Activated CD8-positive, alpha-beta memory T cell treated with anti-CD3 and anti-CD28 coated beads for 1 hour (primary cell): ENCODE measurements at regions not wholly inside any gene's neighbourhood (a gene's known extent, or its start where the extent isn't known, plus 50 kb on each side); places are given as distances from the start of the nearest gene placed in this dataset.

ENCODE experiments used
- DNase-seq, 2 donors: peaks; one replicate each; pipeline ENCODE4 v3.0.0-alpha.2; 2020; ENCODE audit warnings: low read depth in 1 of 2; ENCODE audit errors: extremely low read depth in 1 of 2

DNA sequence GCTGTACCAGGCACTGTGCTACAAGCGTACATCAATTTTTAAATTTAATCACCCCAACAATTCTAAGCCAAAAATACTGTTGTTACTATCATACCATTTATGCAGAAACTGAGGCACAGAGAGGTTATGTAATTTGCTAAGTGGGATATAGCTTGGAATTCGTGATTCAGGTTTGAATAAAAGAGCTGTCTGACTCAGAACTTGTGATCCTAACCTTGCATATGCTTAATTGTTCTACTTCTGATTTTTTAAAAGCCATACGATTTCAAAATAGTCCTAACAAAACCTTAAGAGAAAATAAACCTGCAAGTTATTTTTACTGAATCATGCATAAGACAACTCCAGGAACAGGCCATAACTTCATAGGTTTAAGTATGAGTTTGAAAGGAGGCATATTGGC is 498.0 kb upstream of the CFAP20DC start:
- DNase-seq, result no peak

DNA sequence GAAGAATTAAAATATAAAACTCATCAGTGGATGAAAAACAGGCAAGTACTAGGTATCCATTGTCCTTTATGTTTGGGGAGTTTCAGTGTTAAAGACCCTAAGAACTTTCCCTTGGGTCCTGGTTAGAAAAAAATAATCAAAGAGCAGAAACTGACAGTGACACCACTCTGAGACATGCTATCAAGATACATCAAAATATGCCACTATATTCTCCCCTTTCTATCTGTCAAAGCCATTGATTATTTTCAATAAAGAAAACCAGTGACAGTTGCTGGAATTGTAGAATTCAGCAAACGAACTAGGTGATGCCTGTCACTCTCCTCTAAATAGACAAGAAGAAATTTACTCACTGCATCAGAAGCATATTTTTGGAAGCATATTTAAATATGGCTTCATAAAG is 496.7 kb upstream of the CFAP20DC start:
- DNase-seq, result no peak

DNA sequence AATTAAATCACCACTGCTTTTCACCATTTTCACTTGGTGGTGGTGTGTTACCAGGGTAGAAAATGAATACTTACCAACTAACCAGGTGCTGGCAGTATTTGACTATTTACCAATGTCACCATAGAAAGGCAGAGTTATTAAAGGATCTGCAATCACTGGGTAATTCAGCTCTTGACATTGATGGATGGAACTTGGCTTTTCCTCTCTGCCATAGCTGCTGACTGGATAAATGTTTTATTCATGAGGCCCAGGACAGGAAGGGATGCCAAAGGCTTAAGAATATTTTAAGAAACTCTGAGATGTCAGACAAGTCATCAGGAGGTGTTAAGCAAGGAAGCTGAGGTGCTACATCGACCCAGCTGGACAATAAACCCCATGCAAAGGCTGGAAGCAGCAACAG is 495.5 kb upstream of the CFAP20DC start:
- DNase-seq, result no peak

DNA sequence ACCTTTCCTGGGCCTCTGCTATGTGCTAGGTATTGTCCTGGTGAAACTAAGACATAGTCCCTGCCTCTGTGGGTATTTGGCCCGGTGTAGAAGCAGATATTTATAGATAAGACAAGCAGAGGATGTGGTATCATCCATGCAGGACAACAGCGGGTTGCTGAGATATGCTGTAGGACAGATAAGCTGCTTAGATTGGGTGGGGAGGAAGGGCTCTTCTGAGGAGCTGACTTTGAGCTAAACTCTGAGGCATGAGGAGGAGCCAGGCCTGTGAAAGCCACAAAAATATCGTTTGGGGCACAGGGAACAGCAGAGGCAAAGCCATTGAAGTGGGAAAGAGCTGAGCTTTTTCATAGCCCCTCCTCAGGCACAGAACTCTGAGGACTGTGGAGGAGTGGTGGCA is 492.5 kb upstream of the CFAP20DC start:
- no peak for DNase-seq

DNA sequence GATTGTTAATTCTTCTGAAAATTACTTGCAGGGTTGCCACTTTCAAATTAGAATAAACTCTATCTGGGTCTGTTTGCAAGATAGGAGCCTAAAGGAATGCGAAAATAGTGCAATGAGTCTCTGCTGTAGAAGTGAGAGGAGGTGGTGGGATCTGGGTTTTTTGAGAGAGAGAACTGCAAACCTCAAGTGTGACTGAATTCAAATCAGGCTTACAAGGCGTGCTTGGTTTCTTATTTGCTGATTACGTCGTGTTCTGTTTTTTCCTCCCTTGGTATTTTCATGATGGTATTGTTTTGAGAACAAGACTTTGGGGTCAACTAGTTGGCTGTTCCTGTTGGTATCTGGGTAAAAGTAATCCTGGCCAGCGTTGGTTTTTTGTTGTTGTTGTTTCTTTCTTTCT is 490.9 kb upstream of the CFAP20DC start:
- DNase-seq, result no peak

DNA sequence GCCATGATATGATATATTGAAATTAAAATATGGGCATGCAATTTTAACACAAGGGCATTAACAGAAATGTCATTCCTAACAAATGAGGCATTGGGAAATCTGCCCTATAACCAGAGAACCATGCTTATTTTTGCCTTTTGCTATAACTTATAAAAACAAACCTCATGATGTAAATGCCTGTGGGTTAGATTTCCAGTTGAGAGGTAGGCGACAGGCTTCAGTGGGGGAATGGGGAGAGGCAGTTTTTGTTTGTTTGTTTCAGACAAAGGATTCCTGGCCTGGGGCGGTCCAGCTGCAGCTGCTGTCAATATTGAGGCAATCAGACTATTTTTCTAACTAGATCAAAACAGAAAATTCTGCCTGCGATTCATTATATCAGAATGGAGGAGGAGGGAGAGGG is 490.4 kb upstream of the CFAP20DC start:
- no peak for DNase-seq

DNA sequence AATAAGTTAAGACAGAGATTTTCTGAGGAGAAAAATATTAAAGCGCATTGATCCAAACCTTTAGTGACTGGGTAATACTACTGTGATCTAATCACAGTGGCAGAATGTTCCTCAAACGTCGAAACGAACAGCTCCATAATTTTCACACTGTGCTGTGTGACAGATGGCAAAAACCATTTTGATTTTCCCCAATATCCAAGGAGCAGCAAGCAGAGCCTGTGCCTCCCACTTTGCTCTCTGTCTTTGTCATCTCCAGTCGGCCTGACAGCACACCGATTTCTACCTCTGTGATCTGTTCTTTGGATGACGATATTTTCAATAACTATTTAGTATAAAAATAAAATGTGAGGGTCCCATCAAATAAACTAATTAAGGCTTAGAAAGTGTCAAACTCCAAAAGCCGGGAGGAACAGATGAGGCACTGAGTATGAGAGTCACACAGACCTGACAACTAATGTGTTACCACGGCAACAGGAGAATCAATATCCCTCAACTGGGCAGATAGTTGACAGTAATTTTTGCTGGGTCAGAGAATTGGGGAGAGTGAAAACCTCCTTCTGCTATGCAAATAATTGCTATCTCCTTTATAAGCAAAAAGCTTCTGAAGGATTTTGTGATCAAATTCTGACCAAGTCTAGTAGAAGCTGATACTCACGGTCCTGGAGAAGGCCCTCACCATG is 489.1 kb upstream of the CFAP20DC start:
- DNase-seq, result no peak

DNA sequence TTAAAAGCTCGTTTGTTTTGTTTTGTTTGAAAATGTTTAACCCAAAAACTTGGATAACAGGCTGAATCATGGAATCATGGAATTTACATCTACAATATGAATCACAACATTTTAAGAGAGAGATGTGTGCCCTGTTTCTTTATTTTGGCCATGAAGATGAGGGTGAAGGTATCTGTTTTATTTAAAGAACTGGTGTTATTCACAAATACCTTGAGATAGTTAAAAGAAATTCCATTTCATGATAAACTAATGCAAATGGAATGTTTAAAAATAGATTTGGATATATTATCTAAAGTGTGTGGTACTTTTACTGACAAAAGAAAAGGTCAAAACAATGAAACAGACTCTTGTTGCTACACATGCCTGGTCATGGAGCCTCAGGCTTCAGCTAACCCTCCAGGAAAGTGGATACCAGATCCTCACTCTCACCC is 486.0 kb upstream of the CFAP20DC start:
- DNase-seq, result no peak

DNA sequence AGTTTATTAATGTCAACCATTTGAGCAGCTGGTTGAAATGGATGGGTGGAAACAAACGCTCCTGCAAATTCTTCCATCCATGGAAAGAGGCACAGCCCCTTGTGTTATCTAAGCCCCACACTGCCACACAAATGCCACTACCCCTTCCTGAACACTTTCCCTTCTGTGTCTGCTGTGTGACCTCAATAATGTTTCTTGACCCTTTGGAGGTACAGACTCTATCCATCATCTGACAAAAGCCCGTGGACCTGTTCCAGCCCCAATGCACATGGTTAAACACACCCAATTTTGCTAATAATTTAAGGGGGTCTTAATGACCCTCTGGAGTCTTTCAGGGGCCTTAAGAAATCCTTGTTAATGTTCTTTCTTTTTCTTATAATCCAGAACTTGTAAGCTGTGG is 482.2 kb upstream of the CFAP20DC start:
- no peak for DNase-seq

DNA sequence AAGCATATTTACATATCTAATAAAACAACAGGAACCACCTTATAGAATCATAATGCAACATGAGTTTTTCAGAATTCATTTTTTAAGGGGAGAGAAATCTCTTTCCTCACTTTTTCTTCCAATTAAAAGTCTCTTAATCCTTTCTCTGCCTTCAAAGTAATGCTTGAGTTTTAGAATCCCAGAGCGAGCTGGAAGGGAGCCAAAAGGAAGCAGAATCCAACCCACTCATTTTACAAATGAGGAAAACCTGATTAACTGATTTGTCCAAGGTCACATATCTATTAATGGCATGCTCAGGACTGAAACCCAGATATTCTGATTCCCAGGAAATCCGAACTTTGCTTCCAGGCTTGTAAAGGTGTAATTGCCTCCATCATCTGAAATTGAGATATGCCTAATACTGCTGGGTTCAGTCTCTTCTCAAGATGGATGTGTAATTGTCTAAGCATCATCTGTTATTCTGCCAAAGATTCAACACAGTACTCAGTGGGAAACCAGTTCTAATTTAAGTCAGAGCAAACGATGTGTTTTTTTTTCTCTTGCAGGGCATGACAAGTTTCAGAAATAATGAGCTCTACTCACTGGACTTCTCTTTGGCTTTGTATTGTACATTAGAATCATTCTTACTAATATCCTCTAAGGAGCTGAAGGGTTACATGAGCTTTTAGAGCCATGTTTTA is 481.4 kb upstream of the CFAP20DC start:
- DNase-seq, result no peak

DNA sequence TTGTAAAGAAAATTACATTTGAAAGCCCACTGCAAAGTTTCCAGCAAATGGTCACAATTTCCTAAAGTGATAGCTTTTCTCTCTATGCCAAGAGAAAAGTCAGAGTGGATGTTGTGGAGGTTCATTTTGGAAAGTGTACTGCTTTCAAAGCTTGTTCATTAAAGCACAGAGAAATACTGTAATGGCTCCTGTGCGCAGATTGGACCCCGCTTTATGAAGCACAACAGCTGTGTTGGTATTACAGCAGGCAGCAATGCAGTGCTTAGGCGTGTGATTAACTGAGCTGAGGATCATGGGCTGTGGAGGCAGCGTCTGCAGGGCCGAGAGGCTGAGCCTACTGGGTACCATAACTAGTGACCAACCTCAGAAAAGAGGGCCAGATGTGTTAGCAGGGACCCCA is 478.4 kb upstream of the CFAP20DC start:
- DNase-seq, result no peak

DNA sequence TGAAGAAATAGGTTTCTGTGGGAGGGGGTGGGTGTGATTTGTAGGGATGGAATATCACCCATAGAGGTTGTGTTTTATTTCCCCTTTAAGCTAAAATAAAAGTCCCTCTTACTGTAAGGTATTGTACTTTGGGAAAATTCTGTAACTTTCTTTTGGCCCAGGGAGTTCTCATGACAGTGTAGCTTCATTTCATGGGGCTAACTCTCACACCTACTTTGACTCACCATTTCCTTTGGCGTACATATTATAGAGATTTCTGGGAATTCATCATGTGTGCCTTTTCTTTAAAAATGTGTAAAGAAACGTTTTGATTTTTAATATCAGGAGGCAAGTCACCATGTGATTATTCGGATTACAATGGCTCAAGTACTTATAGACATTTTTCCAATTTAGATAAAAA is 477.7 kb upstream of the CFAP20DC start:
- no peak for DNase-seq

DNA sequence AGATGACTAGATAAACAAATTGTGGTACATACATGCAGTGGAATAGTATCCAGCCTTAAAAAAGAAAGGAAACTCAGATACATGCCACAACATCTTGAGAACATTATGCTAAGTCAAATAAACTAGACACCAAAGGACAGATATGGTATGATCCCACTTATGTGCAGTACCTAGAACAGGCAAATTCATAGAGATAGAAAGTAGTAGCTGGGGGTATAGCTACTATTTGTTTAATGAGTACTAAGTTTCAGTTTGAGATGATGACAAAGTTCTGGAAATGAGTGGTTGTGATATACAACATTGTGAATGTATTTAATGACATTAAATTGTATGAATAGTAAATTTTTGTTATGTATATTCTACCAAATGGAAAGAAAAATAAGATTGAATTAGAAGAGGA is 477.2 kb upstream of the CFAP20DC start:
- no peak for DNase-seq

DNA sequence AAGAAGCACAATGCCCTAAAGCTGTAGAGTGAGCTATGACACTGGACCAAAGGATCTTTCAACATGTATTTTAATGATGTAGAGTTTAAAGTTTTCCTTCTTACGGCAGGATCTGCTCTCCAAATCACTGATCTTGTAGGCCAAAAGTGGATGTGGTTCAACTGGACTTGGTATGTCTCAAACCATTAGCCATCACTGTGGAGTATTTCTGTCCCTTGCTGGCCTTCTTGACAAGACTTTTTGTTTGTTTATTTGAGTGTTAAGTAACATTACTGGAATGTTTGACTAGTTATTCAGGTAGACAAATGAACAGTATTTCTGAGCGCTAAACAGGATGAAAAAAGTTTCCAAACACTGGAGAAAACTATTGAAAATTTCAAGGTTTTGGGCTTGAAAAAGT is 472.7 kb upstream of the CFAP20DC start:
- DNase-seq, result no peak

DNA sequence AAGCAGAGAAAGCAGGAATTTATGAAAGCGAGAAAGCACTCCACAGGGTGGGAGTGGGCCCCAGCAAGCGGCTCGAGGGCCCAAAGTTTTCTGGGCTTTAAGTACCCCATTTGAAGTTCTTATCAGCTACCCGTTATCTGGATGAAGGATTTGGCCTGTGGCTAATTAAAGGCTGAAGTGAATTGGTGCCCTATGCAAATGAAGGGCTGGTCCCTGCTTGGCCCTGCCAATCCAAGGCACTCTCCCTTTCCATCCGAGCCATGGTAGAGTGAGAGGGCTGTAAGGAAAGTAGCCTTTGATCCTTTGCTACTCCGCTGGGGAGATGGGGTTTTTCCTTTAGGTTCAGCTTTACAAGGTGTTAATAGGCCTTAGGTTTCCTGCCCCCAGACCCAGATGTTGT is 469.3 kb upstream of the CFAP20DC start:
- DNase-seq, result no peak

DNA sequence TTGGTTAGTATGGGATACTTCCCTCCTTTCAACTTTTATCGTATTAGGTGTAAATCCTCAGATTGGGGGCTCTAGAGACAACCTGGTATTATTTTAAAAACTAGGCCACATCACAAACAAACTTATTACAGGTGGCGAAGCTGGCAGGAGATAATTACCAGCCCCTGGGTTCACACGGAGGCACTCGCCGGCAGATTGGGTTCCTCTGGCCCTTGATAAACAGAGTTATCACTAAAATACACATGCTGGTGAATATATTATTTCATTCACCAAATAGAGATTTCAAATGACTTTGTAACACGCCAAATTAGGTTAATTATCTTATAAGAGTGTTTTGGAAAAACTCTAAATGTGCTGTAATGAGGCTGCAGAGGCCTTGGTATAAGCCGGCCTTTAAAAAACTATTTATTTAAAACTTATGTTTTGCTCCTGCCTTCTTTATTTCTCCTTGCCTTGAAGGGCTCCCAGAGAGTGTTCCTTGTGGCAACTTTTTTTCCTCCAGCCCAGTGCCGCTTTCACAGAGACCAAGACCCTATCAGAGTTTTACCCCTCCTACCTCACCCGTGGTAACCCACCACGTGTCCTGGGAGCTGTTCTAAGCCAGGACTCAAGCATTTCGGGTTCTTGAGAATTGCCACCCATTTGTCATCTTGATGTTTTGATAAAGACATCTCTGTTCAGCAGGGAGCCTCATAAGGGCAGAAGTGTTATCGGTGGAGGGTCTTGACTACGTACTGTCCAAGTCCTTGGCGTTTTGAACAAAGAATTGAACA is 468.6 kb upstream of the CFAP20DC start:
- no peak for DNase-seq

DNA sequence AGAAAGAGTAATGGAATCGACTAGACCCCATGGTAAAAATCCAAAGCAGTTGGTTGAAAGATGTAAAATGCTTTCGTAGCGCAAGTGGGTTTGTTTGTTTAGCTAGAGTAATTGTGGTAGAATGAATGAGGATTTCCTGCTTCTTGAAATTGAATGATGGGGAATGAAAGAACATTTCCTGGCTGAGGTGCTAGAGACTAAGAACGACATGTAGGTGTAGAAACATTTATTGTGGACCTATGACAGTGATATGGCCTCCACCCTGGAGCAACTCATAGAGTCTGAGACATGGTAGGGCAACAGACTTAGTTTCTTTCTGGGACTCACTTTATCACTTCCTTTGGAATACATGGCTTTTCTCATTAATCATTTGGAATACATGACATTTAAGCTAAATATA is 467.6 kb upstream of the CFAP20DC start:
- DNase-seq, result no peak

DNA sequence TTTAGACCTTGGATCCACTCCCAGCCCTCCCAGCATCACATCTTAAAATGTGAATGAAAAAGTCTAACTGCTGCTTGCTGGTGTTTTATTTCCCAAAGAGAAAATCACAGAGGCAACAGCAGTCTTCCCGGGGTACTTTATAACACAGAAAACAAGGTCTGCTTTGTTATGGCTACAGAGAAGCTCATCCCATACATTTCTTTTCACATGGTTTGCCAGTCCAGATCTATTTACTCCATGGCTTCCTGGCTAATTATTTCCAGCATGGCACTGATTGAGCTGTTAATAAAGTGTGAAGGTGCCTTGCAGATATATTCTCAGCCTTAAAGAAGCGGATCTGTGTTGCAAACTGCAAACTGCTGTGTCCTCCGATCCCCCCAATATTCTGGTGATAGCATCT is 466.1 kb upstream of the CFAP20DC start:
- no peak for DNase-seq

DNA sequence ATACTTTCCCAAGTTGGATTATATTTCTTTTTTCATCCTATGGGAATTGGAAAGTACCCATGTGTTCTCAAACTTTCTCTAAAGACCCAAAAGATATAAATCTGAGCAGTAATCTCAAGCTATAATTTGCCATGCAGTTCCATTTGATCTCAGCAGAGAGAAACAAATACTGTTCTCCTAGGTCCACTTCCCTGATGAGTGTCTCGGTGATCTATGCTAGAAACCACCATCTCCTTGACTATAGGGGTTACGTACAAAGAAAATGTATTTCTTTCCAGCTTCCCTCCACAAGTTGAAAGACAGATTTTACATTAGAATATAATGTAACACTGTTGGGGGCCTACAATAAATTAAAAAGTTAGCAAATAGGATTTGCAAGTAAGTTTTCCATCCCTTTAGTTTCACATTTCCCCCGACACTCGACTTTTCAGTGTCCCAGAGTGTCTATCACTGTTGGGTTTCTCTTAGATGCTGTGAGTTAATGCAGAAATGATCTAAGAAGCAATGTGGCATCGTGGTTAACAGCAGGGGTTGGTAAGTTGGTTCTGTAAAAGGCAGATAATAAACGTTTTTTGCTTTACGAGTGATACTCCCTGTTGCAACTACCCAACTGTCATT is 465.1 kb upstream of the CFAP20DC start:
- no peak for DNase-seq

DNA sequence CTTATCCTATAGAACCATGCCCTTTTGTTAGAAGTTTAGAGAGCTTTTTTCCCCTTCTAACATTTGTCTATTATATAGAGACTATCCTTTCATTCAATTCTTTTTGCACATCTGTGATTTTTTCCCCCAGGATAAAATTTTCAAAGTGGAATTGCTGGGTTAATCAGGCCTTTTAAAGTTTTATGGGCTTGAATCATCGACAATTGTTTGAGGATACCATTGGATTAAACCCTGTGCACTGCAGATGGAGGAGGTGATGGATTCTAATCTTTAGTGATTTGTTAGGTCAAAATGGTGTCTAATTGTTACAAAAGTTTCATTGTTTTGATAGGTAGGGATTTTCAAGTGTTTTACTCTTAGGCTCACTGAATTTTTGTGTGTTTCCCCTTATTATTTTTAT is 463.7 kb upstream of the CFAP20DC start:
- DNase-seq, result no peak

DNA sequence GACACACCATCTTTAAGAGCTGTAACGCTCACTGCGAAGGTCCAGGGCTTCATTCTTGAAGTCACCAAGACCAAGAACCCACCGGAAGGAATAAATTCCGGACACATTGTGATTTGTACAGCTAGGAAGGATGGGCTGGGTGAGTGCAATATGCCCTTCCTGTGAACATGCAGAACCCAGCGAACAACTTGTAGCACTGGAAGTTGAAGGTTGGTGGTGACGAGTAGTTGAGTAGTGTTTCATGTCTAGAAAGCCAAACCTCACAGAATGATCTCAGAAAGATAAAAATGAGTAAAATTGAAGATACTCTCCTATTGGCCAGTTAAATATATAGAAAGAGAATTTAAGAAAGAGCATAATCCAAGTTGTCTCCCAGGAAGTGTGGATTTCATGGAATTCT is 462.2 kb upstream of the CFAP20DC start:
- no peak for DNase-seq

DNA sequence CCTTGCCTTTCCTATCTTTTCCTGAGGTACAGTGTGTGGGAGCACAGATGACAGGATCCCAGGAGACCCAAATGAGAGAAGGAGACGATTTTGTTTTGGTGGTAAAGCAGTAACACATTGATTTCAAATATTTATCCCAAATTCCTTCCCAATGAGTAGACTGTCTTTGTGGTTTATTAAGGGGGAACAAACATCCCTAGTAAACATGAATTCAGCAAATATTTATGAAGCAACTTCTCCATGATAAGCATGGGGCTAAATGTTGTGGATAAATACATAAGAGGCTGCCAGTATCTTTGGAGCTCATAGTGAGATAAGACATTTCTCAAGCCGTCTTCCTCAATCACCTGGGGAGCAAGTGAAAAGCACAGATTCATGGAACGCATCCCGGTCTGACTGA is 460.8 kb upstream of the CFAP20DC start:
- DNase-seq, result no peak
